GM12878 (cell line): ENCODE measurements at regions not wholly inside any gene's neighbourhood (a gene's known extent, or its start where the extent isn't known, plus 50 kb on each side); places are given as distances from the start of the nearest gene placed in this dataset.
A peak's percentile ranks its signal among the peaks of the same experiment; 100 is the strongest.

Source experiments
- ATAC-seq: fragments of 200-7000 bp; cut with Tn5 transposase; 3 replicates; pipeline ENCODE4 v1.9.1; 2020; ENCODE audit warnings: mild to moderate bottlenecking, moderate library complexity
- BruUV-seq: library from RNA; stranded (reverse); fragments of 400-500 nt; replicated peaks from 2 replicates; lab custom pipeline; 2021; lab: Mats Ljungman, UMichigan
- CTCF ChIA-PET: fragments of 300-600 bp; sonication (Branson Sonifier 250); formaldehyde crosslinking; extraction: SDS; loops from one replicate; lab custom pipeline; 2021; ENCODE audit warnings: inconsistent platforms; lab: Yijun Ruan, JAX
- POLR2A ChIA-PET: fragments of 350-600 bp; formaldehyde crosslinking; extraction: SDS; loops from one replicate; lab custom pipeline; 2021; ENCODE audit warnings: inconsistent platforms; lab: Charles Lee
- RAD21 ChIA-PET: fragments of 300-600 bp; sonication (Branson Sonifier 250); formaldehyde crosslinking; loops from one replicate; lab custom pipeline; 2023; ENCODE audit warnings: antibody characterized with exemption; ENCODE audit not compliant: unreplicated experiment; lab: Charles Lee
- SMC1A ChIA-PET: fragments of 300-600 bp; sonication (Branson Sonifier 250); formaldehyde crosslinking; loops from one replicate; lab custom pipeline; 2023; ENCODE audit not compliant: unreplicated experiment, uncharacterized antibody; lab: Charles Lee
- DNase-seq: peaks from one replicate; pipeline ENCODE4 v3.0.0-alpha.2; 2011; ENCODE audit warnings: low read depth, low spot score
- FAIRE-seq: peaks from 3 replicates; lab custom pipeline; 2011; peaks lifted over from hg19 to GRCh38; lab: Jason Lieb, UNC
- H2AFZ ChIP-seq: 2 replicates; pipeline ENCODE4 v1.6.0; 2011; ENCODE audit warnings: low read depth, low read length, control low read depth; ENCODE audit not compliant: control insufficient read depth
- H3K27ac ChIP-seq: 2 replicates; pipeline ENCODE4 v1.5.1; 2011; ENCODE audit warnings: control low read depth; ENCODE audit not compliant: control insufficient read depth, insufficient read depth
- H3K27me3 ChIP-seq, 2 experiments: replicated peaks in 1 of 2; 2 replicates each; pipeline versions ENCODE4 v1.6.0 to v1.6.1; 2011; ENCODE audit warnings: low read length in 1 of 2; ENCODE audit not compliant: control insufficient read depth in 2 of 2, insufficient read depth in 2 of 2
- H3K36me3 ChIP-seq, 2 experiments: 2 replicates each; pipeline ENCODE4 v1.5.1; 2011; ENCODE audit warnings: low read length in 1 of 2; ENCODE audit not compliant: control insufficient read depth in 2 of 2, insufficient read depth in 2 of 2
- H3K4me1 ChIP-seq: 2 replicates; pipeline ENCODE4 v1.6.1; 2011; ENCODE audit warnings: mild to moderate bottlenecking, low read length, moderate library complexity, mixed read lengths; ENCODE audit not compliant: control insufficient read depth, insufficient read depth
- H3K4me2 ChIP-seq: 2 replicates; pipeline ENCODE4 v1.6.0; 2011; ENCODE audit warnings: control low read depth; ENCODE audit not compliant: control insufficient read depth, insufficient read depth
- H3K4me3 ChIP-seq: fragments of 200-600 bp; sonication (generic); 2 replicates; pipeline ENCODE4 v1.5.1; 2016
- H3K79me2 ChIP-seq: 2 replicates; pipeline ENCODE4 v1.6.0; 2011; ENCODE audit warnings: low read length; ENCODE audit not compliant: control insufficient read depth, insufficient read depth
- H3K9ac ChIP-seq: 2 replicates; pipeline ENCODE4 v1.8.0; 2011; ENCODE audit warnings: low read length, control low read depth, mixed read lengths; ENCODE audit not compliant: control insufficient read depth, insufficient read depth
- H3K9me3 ChIP-seq: replicated peaks from 3 replicates; pipeline ENCODE4 v1.5.1; 2011; ENCODE audit warnings: mild to moderate bottlenecking, low read length; ENCODE audit not compliant: control insufficient read depth, insufficient read depth
- H4K20me1 ChIP-seq: 2 replicates; pipeline ENCODE4 v1.6.0; 2011; ENCODE audit not compliant: control insufficient read depth, insufficient read depth
- BCL3 ChIP-seq: IDR thresholded peaks from 2 replicates; pipeline ENCODE4 v1.6.1; 2011; ENCODE audit warnings: borderline replicate concordance, low read depth, mild to moderate bottlenecking, moderate library complexity, low read length; ENCODE audit not compliant: insufficient read depth, poor library complexity, severe bottlenecking
- BHLHE40 ChIP-seq, 2 experiments: fragments of 450-650 bp in 1 of 2; IDR thresholded peaks; 2 replicates each; pipeline ENCODE4 v1.6.1; 2011 to 2017; ENCODE audit warnings: low read depth in 2 of 2, borderline replicate concordance in 1 of 2, improper control_type of control experiment in 1 of 2, low read length in 1 of 2, mild to moderate bottlenecking in 1 of 2
- CREM ChIP-seq: IDR thresholded peaks from 2 replicates; pipeline ENCODE4 v1.6.1; 2014; ENCODE audit warnings: antibody characterized with exemption, low read depth
- IKZF1 ChIP-seq: fragments of 450-650 bp; conservative IDR thresholded peaks from 2 replicates; pipeline ENCODE4 v1.6.1; 2017; ENCODE audit warnings: antibody characterized with exemption, mild to moderate bottlenecking
- KDM1A ChIP-seq: fragments of 200-600 bp; sonication (generic); IDR thresholded peaks from 2 replicates; pipeline ENCODE4 v1.6.1; 2016; ENCODE audit warnings: borderline replicate concordance
- POU2F2 ChIP-seq: IDR thresholded peaks from 3 replicates; pipeline ENCODE4 v1.6.1; 2011; ENCODE audit warnings: low read depth, mild to moderate bottlenecking, low read length, borderline replicate concordance
- SMC3 ChIP-seq: IDR thresholded peaks from 2 replicates; pipeline ENCODE4 v1.6.1; 2011; ENCODE audit warnings: low read length, improper control_type of control experiment, borderline replicate concordance
- SPI1 ChIP-seq: IDR thresholded peaks from 2 replicates; pipeline ENCODE4 v1.6.1; 2011; ENCODE audit warnings: low read depth, mild to moderate bottlenecking, low read length, moderate library complexity, borderline replicate concordance; ENCODE audit not compliant: insufficient read depth
- ZBTB11 ChIP-seq: fragments of 450-650 bp; formaldehyde crosslinking; IDR thresholded peaks from 2 replicates; pipeline ENCODE4 v1.5.0; 2022; ENCODE audit warnings: mild to moderate bottlenecking, missing genetic modification characterization
- ZSCAN29 ChIP-seq: fragments of 450-650 bp; IDR thresholded peaks from 2 replicates; pipeline ENCODE4 v1.6.1; 2017; ENCODE audit warnings: mild to moderate bottlenecking, moderate library complexity
- WGBS: methylation state at CpG from one replicate; pipeline ENCODE4 v1.1.6; 2016; ENCODE audit warnings: low lambda C conversion rate; ENCODE audit not compliant: insufficient replicate concordance, insufficient coverage; ENCODE audit errors: missing lambda C conversion rate; 5-methylcytosine and 5-hydroxymethylcytosine counted together
- in situ Hi-C: fragments of 300-500 bp; cut with MboI; formaldehyde crosslinking; loops from 9 replicates; pipeline ENCODE4 v1.14.3; 2018; ENCODE audit warnings: mixed read lengths
- intact Hi-C: fragments of 100-400 bp; cut with micrococcal nuclease; formaldehyde crosslinking; loops from one replicate; pipeline ENCODE4 v1.14.2; 2022; ENCODE audit not compliant: unreplicated experiment
- TF ChIP-seq, protein P1 (sequence below): IDR thresholded peaks from 2 replicates; pipeline ENCODE4 v1.6.1; 2012; ENCODE audit warnings: low read depth, low read length, improper control_type of control experiment

GRCh38 chr18:77632758-77633157 is 383.1 kb downstream of the GALR1 start:
- Histone ChIP-seq H3K4me1 (no peaks in the 10 kb centered on the region), H3K36me3 (no peaks in the 10 kb centered on the region), H3K79me2 (no peaks in the 10 kb centered on the region), H3K4me3 (no peak overlapping the region), H3K9ac (no peak overlapping the region), H3K4me2 (no peak overlapping the region), H3K9me3 (no peaks in the 10 kb centered on the region), H2AFZ (no peak overlapping the region), H3K27me3 (no peaks in the 10 kb centered on the region), H3K27ac (no peak overlapping the region), H4K20me1 (no peaks in the 10 kb centered on the region)
- in situ Hi-C loops: no loop called here
- CTCF ChIA-PET: no interaction called here
- RAD21 ChIA-PET: no interaction called here
- FAIRE-seq: no peak
- no TSS peak for BruUV-seq
- DNase-seq: no peak
- intact Hi-C loops: no loop called here
- POLR2A ChIA-PET: no interaction called here
- 0% methylated on average over 8 of the region's 8 CpGs for WGBS
- no peak for ATAC-seq
- TF ChIP-seq BCL3: no peak
- peak; percentile 80; the same call in 1 of the 2 replicates for TF ChIP-seq SPI1
- SMC1A ChIA-PET: no interaction called here

DNA sequence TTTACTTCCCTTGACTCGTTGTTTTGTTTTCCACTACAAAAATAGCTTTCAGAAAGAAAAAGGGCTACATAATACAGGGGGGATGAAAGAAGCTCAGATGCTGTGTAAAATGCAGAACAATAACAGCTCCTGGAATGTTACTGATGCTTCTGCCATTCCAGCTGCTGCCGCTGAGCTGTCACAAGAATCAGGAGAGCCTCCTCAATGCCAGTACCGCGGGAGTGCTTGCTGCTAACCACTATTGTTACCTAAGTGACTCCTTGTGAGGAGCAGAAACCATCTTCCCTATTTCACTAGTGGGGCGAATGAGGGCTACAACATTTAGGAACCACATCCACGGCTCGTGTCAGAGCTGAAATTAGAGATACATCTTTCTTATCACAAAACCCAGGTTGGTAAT is 384.8 kb downstream of the GALR1 start:
- no peak overlapping the region for H3K4me2 ChIP-seq
- no peak overlapping the region for H3K4me3 ChIP-seq
- no peaks in the 10 kb centered on the region for H3K79me2 ChIP-seq
- H2AFZ ChIP-seq: no peak overlapping the region
- ChIA-PET RAD21 (no interaction called here), CTCF (no interaction called here), POLR2A (no interaction called here), SMC1A (no interaction called here)
- no peaks in the 10 kb centered on the region for H3K9me3 ChIP-seq
- H3K9ac ChIP-seq: no peak overlapping the region
- no peak overlapping the region for H3K27ac ChIP-seq
- intact Hi-C loops (no loop called here), in situ Hi-C loops (no loop called here)
- no peaks in the 10 kb centered on the region for H3K27me3 ChIP-seq
- H4K20me1 ChIP-seq: no peaks in the 10 kb centered on the region
- H3K36me3 ChIP-seq: no peaks in the 10 kb centered on the region
- no peak for ATAC-seq
- no peak for DNase-seq
- 26% methylated on average over 7 of the region's 7 CpGs for WGBS
- no peaks in the 10 kb centered on the region for H3K4me1 ChIP-seq
- no peak for FAIRE-seq
- BruUV-seq: no TSS peak
- TF ChIP-seq CREM (no peak), BHLHE40 (IDR thresholded peaks at IDR 0.05; ENCODE audit: borderline replicate concordance in 1 of 2, low read depth in 2 of 2, low read length in 1 of 2) (no peak), KDM1A (no peak), ZBTB11 (CRISPR knock-in tag) (no peak), SMC3 (no peak), ZSCAN29 (no peak), POU2F2 (no peak), IKZF1 (no peak)
- TF ChIP-seq, protein P1, sequence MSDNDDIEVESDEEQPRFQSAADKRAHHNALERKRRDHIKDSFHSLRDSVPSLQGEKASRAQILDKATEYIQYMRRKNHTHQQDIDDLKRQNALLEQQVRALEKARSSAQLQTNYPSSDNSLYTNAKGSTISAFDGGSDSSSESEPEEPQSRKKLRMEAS: no peak
